ENCODE measurements at regions not wholly inside any gene's neighbourhood (a gene's known extent, or its start where the extent isn't known, plus 50 kb on each side); places are given as distances from the start of the nearest gene placed in this dataset.

GRCh38 chr19:20256606-20257005 lies 89.6 kb downstream of the ZNF486 start:
- no peak overlapping the region for H3K4me2 ChIP-seq (ENCODE audit: low read length)
- H3K36me3 ChIP-seq (ENCODE audit: control insufficient read depth, low read length) = no peaks in the 10 kb centered on the region
- H3K4me3 ChIP-seq (ENCODE audit: low read length) = no peak overlapping the region
- H3K9me3 ChIP-seq (ENCODE audit: control insufficient read depth, insufficient read depth, low read length) = no peaks in the 10 kb centered on the region
- H3K79me2 ChIP-seq (ENCODE audit: control insufficient read depth, low read length) = no peaks in the 10 kb centered on the region
- H4K20me1 ChIP-seq (ENCODE audit: control insufficient read depth, insufficient read depth, low read depth, low read length) = no peaks in the 10 kb centered on the region
- H3F3A ChIP-seq (ENCODE audit: control insufficient read depth, insufficient read depth) = no peaks in the 10 kb centered on the region
- H3K27me3 ChIP-seq (ENCODE audit: control insufficient read depth, low read length) = no peaks in the 10 kb centered on the region
- no peaks in the 10 kb centered on the region for H3K9me2 ChIP-seq (replicated peaks; ENCODE audit: control insufficient read depth, low read length)
- TF ChIP-seq CTCF (IDR thresholded peaks at IDR 0.05; ENCODE audit: low read depth, low read length, poor library complexity, severe bottlenecking) = no peak
- TF ChIP-seq EZH2phosphoT487 (IDR thresholded peaks at IDR 0.05; ENCODE audit: borderline replicate concordance, low read length) = no peak
- no peaks in the 10 kb centered on the region for H3K4me1 ChIP-seq (ENCODE audit: control insufficient read depth, low read length)
- H3K27ac ChIP-seq (ENCODE audit: low read depth, low read length) = no peak overlapping the region

- Histone ChIP-seq H3K9me3 (ENCODE audit: control insufficient read depth, insufficient read depth, low read length) (no peaks in the 10 kb centered on the region), H3F3A (ENCODE audit: control insufficient read depth, insufficient read depth) (no peaks in the 10 kb centered on the region), H3K9me2 (replicated peaks; ENCODE audit: control insufficient read depth, low read length) (no peaks in the 10 kb centered on the region), H3K4me2 (ENCODE audit: low read length) (no peak overlapping the region), H4K20me1 (ENCODE audit: control insufficient read depth, insufficient read depth, low read depth, low read length) (no peaks in the 10 kb centered on the region), H3K27me3 (ENCODE audit: control insufficient read depth, low read length) (no peaks in the 10 kb centered on the region), H3K79me2 (ENCODE audit: control insufficient read depth, low read length) (no peaks in the 10 kb centered on the region), H3K4me3 (ENCODE audit: low read length) (no peak overlapping the region), H3K27ac (ENCODE audit: low read depth, low read length) (no peak overlapping the region), H3K36me3 (ENCODE audit: control insufficient read depth, low read length) (no peaks in the 10 kb centered on the region), H3K4me1 (ENCODE audit: control insufficient read depth, low read length) (no peaks in the 10 kb centered on the region)
- TF ChIP-seq EZH2phosphoT487 (IDR thresholded peaks at IDR 0.05; ENCODE audit: borderline replicate concordance, low read length) (no peak), CTCF (IDR thresholded peaks at IDR 0.05; ENCODE audit: low read depth, low read length, poor library complexity, severe bottlenecking) (no peak)
These were observed 87.1 kb downstream of the ZNF486 start for GRCh38 chr19:20254121-20254520.

- no peaks in the 10 kb centered on the region for H3K79me2 ChIP-seq (ENCODE audit: control insufficient read depth, low read length)
- H3K4me2 ChIP-seq (ENCODE audit: low read length) = no peak overlapping the region
- H3K27ac ChIP-seq (ENCODE audit: low read depth, low read length) = no peak overlapping the region
- no peak overlapping the region for H3K4me3 ChIP-seq (ENCODE audit: low read length)
- no peaks in the 10 kb centered on the region for H3F3A ChIP-seq (ENCODE audit: control insufficient read depth, insufficient read depth)
- no peaks in the 10 kb centered on the region for H3K4me1 ChIP-seq (ENCODE audit: control insufficient read depth, low read length)
- H3K9me3 ChIP-seq (ENCODE audit: control insufficient read depth, insufficient read depth, low read length) = no peaks in the 10 kb centered on the region
- H4K20me1 ChIP-seq (ENCODE audit: control insufficient read depth, insufficient read depth, low read depth, low read length) = no peaks in the 10 kb centered on the region
- TF ChIP-seq CTCF (IDR thresholded peaks at IDR 0.05; ENCODE audit: low read depth, low read length, poor library complexity, severe bottlenecking) (no peak), EZH2phosphoT487 (IDR thresholded peaks at IDR 0.05; ENCODE audit: borderline replicate concordance, low read length) (no peak)
- no peaks in the 10 kb centered on the region for H3K27me3 ChIP-seq (ENCODE audit: control insufficient read depth, low read length)
- H3K36me3 ChIP-seq (ENCODE audit: control insufficient read depth, low read length) = no peaks in the 10 kb centered on the region
- H3K9me2 ChIP-seq (replicated peaks; ENCODE audit: control insufficient read depth, low read length) = no peaks in the 10 kb centered on the region
These were observed 85.6 kb downstream of the ZNF486 start for GRCh38 chr19:20252613-20253012.

GRCh38 chr19:20250627-20251026 lies 83.6 kb downstream of the ZNF486 start:
- no peaks in the 10 kb centered on the region for H3F3A ChIP-seq (ENCODE audit: control insufficient read depth, insufficient read depth)
- H3K4me2 ChIP-seq (ENCODE audit: low read length) = no peak overlapping the region
- H3K27me3 ChIP-seq (ENCODE audit: control insufficient read depth, low read length) = no peaks in the 10 kb centered on the region
- no peaks in the 10 kb centered on the region for H3K9me2 ChIP-seq (replicated peaks; ENCODE audit: control insufficient read depth, low read length)
- H3K36me3 ChIP-seq (ENCODE audit: control insufficient read depth, low read length) = no peaks in the 10 kb centered on the region
- H3K4me1 ChIP-seq (ENCODE audit: control insufficient read depth, low read length) = no peaks in the 10 kb centered on the region
- TF ChIP-seq EZH2phosphoT487 (IDR thresholded peaks at IDR 0.05; ENCODE audit: borderline replicate concordance, low read length) = no peak
- no peaks in the 10 kb centered on the region for H3K9me3 ChIP-seq (ENCODE audit: control insufficient read depth, insufficient read depth, low read length)
- no peaks in the 10 kb centered on the region for H3K79me2 ChIP-seq (ENCODE audit: control insufficient read depth, low read length)
- H4K20me1 ChIP-seq (ENCODE audit: control insufficient read depth, insufficient read depth, low read depth, low read length) = no peaks in the 10 kb centered on the region
- no peak overlapping the region for H3K27ac ChIP-seq (ENCODE audit: low read depth, low read length)
- no peak overlapping the region for H3K4me3 ChIP-seq (ENCODE audit: low read length)
